Stimulated activated CD4-positive, alpha-beta T cell treated with anti-CD3 and anti-CD28 coated beads, Interleukin-4, amount 100 ng/mL, for 48 hours (primary cell): ENCODE measurements at regions not wholly inside any gene's neighbourhood (a gene's known extent, or its start where the extent isn't known, plus 50 kb on each side); places are given as distances from the start of the nearest gene placed in this dataset.

ENCODE experiments used
- DNase-seq, 2 donors: peaks; one replicate each; pipeline ENCODE4 v3.0.0-alpha.2; 2020; ENCODE audit warnings: low read depth in 2 of 2

DNA sequence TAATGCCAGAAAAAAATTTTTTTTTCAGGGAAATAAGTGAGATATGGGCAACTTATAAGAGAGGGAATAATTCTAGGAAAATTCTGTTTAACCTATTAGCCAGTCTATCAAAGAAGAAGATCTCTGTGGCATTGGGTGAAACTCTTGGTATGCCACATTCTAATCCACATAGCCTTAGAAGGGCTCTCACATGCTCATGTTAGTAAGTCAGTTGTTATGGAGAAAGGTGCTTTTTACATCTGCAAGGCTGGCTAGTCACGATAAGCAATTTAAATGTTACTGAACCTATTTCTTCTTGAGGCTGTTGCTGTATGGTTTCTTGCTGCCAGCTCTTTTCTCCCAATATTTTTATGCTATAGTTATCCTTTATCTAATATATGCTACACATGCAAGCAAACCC lies 89.9 kb upstream of the MAGI1 start:
- DNase-seq: no peak

DNA sequence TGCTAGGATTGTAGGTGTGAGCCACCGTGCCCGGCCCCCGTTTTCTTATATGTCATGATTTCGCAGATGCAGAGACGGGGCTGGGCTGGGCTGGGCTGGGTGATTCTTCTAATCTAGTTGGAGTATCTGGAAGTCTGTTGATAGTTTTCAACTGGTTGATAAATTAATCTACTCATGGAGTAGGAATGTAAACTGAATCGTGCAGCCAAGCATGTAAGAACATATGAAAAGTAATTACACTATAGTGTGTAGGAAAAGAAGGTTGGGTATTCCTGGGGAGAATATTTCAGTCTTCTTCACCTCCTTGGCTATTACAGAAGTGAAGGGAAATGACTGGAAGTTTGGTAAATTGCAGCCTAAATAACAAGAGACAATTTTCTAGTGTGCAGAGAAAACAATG lies 82.6 kb upstream of the MAGI1 start:
- DNase-seq: no peak

- DNase-seq: no peak
Observed at GRCh38 chr3:66115858-66116654, 77.3 kb upstream of the MAGI1 start.

- no peak for DNase-seq
Observed at GRCh38 chr3:66113542-66113941, 74.8 kb upstream of the MAGI1 start.

GRCh38 chr3:66110840-66111239 lies 72.1 kb upstream of the MAGI1 start:
- DNase-seq: no peak

DNA sequence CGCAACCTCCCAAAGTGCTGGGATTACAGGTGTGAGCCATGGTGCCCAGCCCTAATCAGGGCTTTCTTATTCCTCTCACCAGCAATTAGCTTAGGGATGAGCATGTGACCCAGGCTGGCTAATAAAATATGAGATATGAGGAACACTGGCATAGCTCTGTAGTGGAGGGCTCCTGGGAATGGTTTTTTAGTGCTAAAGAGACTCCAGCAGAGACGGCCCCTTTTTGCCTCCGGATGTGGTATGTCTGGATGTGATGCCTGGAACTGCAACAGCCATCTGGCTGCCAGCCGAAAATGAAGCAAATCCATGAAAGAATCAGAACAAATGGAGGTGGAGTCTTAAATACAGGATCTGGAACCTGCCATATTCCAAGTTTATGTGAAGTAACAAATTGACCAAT lies 69.1 kb upstream of the MAGI1 start:
- no peak for DNase-seq

GRCh38 chr3:66106788-66107187 lies 68.1 kb upstream of the MAGI1 start:
- no peak for DNase-seq

GRCh38 chr3:66104535-66104934 lies 65.8 kb upstream of the MAGI1 start:
- no peak for DNase-seq

DNA sequence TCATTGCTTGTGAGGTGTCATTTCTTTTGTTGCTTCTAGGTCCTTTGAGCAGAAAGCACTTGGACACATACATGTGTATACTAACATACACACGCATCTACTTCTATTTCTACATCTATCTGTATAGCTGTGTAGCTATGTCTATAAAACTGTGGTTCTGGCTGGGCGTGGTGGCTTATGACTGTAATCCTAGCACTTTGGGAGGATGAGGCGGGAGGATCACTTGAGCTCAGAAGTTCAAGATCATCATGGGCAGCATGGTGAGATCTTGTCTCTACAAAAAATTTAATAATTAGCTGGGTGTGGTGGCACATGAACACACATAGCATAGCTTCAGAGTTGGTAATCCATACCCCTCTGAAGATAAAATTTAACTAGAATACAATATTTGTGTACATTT lies 65.0 kb upstream of the MAGI1 start:
- DNase-seq: no peak

DNA sequence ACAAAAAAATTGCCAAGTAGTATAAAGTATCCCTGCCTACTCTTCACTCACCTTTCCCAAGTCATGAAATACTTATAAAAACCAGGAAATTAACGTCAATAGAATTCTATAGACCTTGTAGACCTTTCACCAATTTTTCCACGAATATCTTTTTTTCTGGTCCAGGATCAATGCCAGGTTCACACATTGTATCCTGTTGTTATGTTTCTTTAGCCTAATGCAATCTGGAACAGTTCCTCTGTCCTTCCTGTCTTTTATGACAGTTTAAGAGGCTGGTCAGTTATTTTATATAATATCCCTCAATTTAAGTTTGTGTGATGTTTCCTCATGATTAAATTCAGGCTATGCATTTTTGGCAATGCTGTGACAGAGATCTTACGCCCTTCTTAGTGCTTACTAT lies 63.2 kb upstream of the MAGI1 start:
- no peak for DNase-seq

- no peak for DNase-seq
Observed at GRCh38 chr3:66099541-66100065, 60.9 kb upstream of the MAGI1 start.

- no peak for DNase-seq
Observed at GRCh38 chr3:66098436-66098835, 59.7 kb upstream of the MAGI1 start.

GRCh38 chr3:66097647-66098046 lies 58.9 kb upstream of the MAGI1 start:
- no peak for DNase-seq

DNA sequence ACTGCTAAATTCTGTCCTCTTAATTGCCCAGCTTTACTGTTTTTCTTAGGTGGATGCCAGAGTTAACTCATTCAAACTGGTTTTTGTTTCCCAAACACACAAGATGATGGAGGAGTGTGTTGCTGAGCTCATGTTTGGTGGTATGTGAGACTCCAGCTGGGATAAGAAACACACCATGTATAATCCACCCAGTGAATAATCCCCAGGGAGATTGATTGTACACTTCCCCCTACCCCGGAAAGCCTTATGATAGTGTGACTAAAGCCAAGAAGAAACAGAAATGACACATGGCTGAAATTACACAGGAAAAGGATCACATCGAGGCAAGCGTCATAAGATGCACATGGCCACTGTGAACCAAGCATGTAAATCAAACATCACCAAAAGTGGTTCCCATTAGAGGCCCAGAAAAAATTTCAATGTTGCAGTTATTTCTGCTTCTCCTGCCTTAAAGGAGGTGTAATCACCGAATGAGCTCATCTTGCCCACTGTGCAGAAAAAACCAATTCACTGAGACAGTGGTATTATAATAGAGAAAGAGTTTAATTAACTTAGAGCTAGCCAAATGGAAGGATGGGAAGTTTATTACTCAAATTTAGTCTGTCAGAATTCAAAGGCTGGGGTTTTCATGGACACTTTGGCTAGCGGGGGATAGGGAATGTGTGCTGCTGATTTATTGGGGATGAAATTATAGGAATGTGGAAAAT lies 56.7 kb upstream of the MAGI1 start:
- DNase-seq: no peak

DNA sequence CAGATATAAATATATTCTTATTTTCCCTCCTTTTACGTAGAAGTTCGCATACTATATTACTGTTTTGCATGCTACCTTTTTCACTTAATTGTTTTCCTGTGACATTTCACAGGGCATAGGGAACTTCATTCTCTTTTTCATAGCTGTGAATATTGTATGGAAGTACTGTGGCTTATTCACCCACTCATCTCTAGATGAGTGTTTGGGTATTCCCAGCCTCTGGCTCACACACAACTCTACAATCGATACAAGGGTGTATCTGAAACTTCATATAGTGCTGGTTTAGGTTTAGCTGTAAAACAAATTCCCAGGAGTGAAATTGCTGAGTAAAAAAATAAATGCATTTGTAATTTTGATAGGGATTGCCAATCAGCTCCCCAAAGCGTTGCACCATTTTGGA lies 55.3 kb upstream of the MAGI1 start:
- no peak for DNase-seq

- DNase-seq: no peak
Observed at GRCh38 chr3:66092175-66092995, 53.7 kb upstream of the MAGI1 start.
